ENCODE measurements at regions not wholly inside any gene's neighbourhood (a gene's known extent, or its start where the extent isn't known, plus 50 kb on each side); places are given as distances from the start of the nearest gene placed in this dataset.

GRCh38 chr6:23510778-23511510 is 615.1 kb upstream of the NRSN1 start:
- DNase-seq (ENCODE audit: extremely low spot score, unreplicated experiment): no peak
- H3K4me1 Mint-ChIP-seq (ENCODE audit: unreplicated experiment): no peaks in the 10 kb centered on the region
- H3K27ac Mint-ChIP-seq: no peak overlapping the region
- TF ChIP-seq CTCF (conservative IDR thresholded peaks at IDR 0.05): no peak
- H3K27me3 Mint-ChIP-seq: no peaks in the 10 kb centered on the region
- no peaks in the 10 kb centered on the region for H3K36me3 Mint-ChIP-seq
- no peak overlapping the region for H3K4me3 Mint-ChIP-seq
- H3K9me3 Mint-ChIP-seq: no peaks in the 10 kb centered on the region

GRCh38 chr6:23511817-23512216 is 614.2 kb upstream of the NRSN1 start:
- Mint-ChIP-seq H3K4me3 (no peak overlapping the region), H3K36me3 (no peaks in the 10 kb centered on the region), H3K27ac (no peak overlapping the region), H3K4me1 (ENCODE audit: unreplicated experiment) (no peaks in the 10 kb centered on the region), H3K27me3 (no peaks in the 10 kb centered on the region), H3K9me3 (no peaks in the 10 kb centered on the region)
- no peak for TF ChIP-seq CTCF (conservative IDR thresholded peaks at IDR 0.05)
- no peak for DNase-seq (ENCODE audit: extremely low spot score, unreplicated experiment)

- Mint-ChIP-seq H3K27me3 (no peaks in the 10 kb centered on the region), H3K27ac (no peak overlapping the region), H3K36me3 (no peaks in the 10 kb centered on the region), H3K9me3 (no peaks in the 10 kb centered on the region), H3K4me1 (ENCODE audit: unreplicated experiment) (no peaks in the 10 kb centered on the region), H3K4me3 (no peak overlapping the region)
- TF ChIP-seq CTCF (conservative IDR thresholded peaks at IDR 0.05): no peak
- DNase-seq (ENCODE audit: extremely low spot score, unreplicated experiment): no peak
These were observed 607.7 kb upstream of the NRSN1 start for GRCh38 chr6:23518294-23518693.

- H3K27me3 Mint-ChIP-seq: no peaks in the 10 kb centered on the region
- H3K9me3 Mint-ChIP-seq: no peaks in the 10 kb centered on the region
- H3K36me3 Mint-ChIP-seq: peaks cover 3% of the 10 kb centered on the region
- H3K4me3 Mint-ChIP-seq: no peak overlapping the region
- no peak overlapping the region for H3K27ac Mint-ChIP-seq
- no peak for DNase-seq (ENCODE audit: extremely low spot score, unreplicated experiment)
- no peak for TF ChIP-seq CTCF (conservative IDR thresholded peaks at IDR 0.05)
- peaks cover 18% of the 10 kb centered on the region for H3K4me1 Mint-ChIP-seq (ENCODE audit: unreplicated experiment)
These were observed 603.0 kb upstream of the NRSN1 start for GRCh38 chr6:23522792-23523547.

GRCh38 chr6:23523771-23524170 is 602.2 kb upstream of the NRSN1 start:
- Mint-ChIP-seq H3K4me1 (ENCODE audit: unreplicated experiment) (peaks cover 18% of the 10 kb centered on the region), H3K9me3 (peaks cover under 1% of the 10 kb centered on the region), H3K36me3 (peaks cover 3% of the 10 kb centered on the region), H3K4me3 (no peak overlapping the region), H3K27me3 (no peaks in the 10 kb centered on the region), H3K27ac (no peak overlapping the region)
- DNase-seq (ENCODE audit: extremely low spot score, unreplicated experiment): no peak
- no peak for TF ChIP-seq CTCF (conservative IDR thresholded peaks at IDR 0.05)

Measured in type B pancreatic cell (in vitro differentiated cells).